ENCODE measurements at regions not wholly inside any gene's neighbourhood (a gene's known extent, or its start where the extent isn't known, plus 50 kb on each side); places are given as distances from the start of the nearest gene placed in this dataset.

DNA sequence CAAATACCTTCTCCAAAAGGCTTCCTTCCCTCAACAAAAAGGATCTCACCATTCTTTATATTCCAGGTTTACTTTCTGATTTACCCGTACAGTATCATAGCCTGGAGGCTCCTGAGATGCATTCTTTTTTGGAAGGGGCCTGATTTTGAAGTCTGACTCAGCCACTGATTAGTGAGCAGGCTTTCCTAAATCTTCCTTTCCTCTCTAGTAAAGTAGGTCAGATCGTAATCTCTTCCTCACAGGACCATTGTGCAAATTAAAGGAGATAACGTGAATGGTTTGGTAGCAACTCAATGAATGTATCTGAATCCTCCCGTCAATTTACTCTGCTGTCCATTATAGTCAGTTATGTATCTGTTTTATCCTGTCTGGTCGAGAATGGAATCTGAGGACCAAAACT is 227.7 kb upstream of the ANO5 start:
- intact Hi-C loops (cut with DNase I) = no loop called here
- H3K36me3 ChIP-seq (replicated peaks in 1 of 2) = no peaks in the 10 kb centered on the region
- H3K4me3 ChIP-seq = no peak overlapping the region
- WGBS, 4 donors = 32 to 48% (median 41%) methylated on average over 5 of the region's 5 CpGs
- H3K27ac ChIP-seq = no peak overlapping the region
- H3K9me3 ChIP-seq (replicated peaks in 1 of 3) = no peaks in the 10 kb centered on the region
- TF ChIP-seq, protein P1, sequence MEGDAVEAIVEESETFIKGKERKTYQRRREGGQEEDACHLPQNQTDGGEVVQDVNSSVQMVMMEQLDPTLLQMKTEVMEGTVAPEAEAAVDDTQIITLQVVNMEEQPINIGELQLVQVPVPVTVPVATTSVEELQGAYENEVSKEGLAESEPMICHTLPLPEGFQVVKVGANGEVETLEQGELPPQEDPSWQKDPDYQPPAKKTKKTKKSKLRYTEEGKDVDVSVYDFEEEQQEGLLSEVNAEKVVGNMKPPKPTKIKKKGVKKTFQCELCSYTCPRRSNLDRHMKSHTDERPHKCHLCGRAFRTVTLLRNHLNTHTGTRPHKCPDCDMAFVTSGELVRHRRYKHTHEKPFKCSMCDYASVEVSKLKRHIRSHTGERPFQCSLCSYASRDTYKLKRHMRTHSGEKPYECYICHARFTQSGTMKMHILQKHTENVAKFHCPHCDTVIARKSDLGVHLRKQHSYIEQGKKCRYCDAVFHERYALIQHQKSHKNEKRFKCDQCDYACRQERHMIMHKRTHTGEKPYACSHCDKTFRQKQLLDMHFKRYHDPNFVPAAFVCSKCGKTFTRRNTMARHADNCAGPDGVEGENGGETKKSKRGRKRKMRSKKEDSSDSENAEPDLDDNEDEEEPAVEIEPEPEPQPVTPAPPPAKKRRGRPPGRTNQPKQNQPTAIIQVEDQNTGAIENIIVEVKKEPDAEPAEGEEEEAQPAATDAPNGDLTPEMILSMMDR (IDR thresholded peaks at IDR 0.05) = no peak
- no peak for TF ChIP-seq POLR2A (IDR thresholded peaks at IDR 0.05)
- no peaks in the 10 kb centered on the region for H3K27me3 ChIP-seq
- H3K4me1 ChIP-seq (replicated peaks in 1 of 2) = no peaks in the 10 kb centered on the region
- DNase-seq = no peak

DNA sequence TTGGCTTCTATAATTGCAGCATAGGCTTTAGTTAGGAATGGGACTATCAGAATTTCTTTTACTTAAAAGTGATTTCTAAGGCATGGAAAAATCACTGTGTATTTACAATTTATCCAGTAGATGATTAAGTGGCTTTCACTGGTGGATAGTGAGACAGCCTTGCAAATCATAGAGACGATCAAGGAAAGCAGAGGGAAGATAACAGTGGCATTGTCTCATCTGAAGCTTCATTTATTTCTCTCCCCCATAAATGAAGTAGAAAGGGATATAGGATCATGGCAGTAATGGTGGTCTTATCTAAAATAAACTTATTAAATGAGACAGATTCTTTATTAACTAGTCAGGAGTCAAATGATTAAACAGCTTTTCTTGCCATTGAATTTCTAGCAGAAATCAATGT is 224.2 kb upstream of the ANO5 start:
- no peaks in the 10 kb centered on the region for H3K9me3 ChIP-seq (replicated peaks in 1 of 3)
- intact Hi-C loops (cut with DNase I) = no loop called here
- TF ChIP-seq POLR2A (IDR thresholded peaks at IDR 0.05) = no peak
- TF ChIP-seq, protein P1 (IDR thresholded peaks at IDR 0.05) = no peak
- no peaks in the 10 kb centered on the region for H3K4me1 ChIP-seq (replicated peaks in 1 of 2)
- no peaks in the 10 kb centered on the region for H3K27me3 ChIP-seq
- no peaks in the 10 kb centered on the region for H3K36me3 ChIP-seq (replicated peaks in 1 of 2)
- WGBS, 4 donors = 19 to 33% (median 28%) methylated on average over 1 of the region's 1 CpG
- H3K4me3 ChIP-seq = no peak overlapping the region
- no peak for DNase-seq
- H3K27ac ChIP-seq = no peak overlapping the region

DNA sequence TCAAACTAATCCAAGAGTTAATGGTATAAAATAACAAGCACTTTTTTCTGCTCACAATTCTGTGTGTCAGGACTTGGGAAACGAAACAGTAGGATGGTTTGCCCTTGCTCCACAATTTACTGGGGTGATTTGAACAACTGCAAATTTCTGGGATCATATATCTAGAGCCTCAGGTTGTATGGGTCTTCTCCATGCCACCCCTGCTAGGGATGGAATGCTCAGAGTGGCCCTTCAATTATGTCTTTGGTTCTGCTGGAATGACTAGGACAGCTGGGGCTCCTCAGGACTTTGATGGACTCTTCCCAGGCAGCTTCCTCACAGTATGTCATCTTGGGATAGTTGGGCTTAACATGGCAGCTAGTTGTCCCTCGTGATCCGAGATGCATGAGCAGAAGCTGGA is 223.0 kb upstream of the ANO5 start:
- 62 to 89% (median 68%) methylated on average over 3 of the region's 3 CpGs for WGBS, 4 donors
- Histone ChIP-seq H3K27me3 (no peaks in the 10 kb centered on the region), H3K36me3 (replicated peaks in 1 of 2) (no peaks in the 10 kb centered on the region), H3K4me1 (replicated peaks in 1 of 2) (no peaks in the 10 kb centered on the region), H3K27ac (no peak overlapping the region), H3K4me3 (no peak overlapping the region), H3K9me3 (replicated peaks in 1 of 3) (no peaks in the 10 kb centered on the region)
- DNase-seq = no peak
- intact Hi-C loops (cut with DNase I) = no loop called here
- TF ChIP-seq POLR2A (IDR thresholded peaks at IDR 0.05) = no peak
- TF ChIP-seq, protein P1 (IDR thresholded peaks at IDR 0.05) = no peak

DNA sequence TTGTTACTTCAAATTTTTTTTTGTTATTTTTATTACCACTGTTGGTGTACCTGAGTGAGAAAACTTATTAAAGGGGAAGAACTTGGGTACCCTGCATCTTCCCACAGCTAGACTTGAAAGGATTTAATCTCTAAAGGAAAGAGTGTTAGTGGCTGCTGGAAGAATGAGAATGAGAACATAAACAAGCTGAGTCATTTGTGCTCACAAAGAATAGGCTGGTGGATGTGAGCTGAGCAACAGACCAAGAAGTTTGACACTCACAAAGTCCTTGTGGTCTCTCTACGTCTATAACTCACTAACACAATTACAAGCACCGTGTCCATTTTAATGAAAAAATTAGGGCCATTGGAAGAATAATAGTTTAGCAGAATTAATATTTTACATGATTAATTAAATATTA is 217.6 kb upstream of the ANO5 start:
- H3K36me3 ChIP-seq (replicated peaks in 1 of 2) = no peaks in the 10 kb centered on the region
- H3K9me3 ChIP-seq (replicated peaks in 1 of 3) = no peaks in the 10 kb centered on the region
- no peaks in the 10 kb centered on the region for H3K27me3 ChIP-seq
- no peaks in the 10 kb centered on the region for H3K4me1 ChIP-seq (replicated peaks in 1 of 2)
- no peak for DNase-seq
- TF ChIP-seq, protein P1 (IDR thresholded peaks at IDR 0.05) = no peak
- TF ChIP-seq POLR2A (IDR thresholded peaks at IDR 0.05) = no peak
- 21 to 52% (median 37%) methylated on average over 2 of the region's 2 CpGs for WGBS, 4 donors
- H3K4me3 ChIP-seq = no peak overlapping the region
- intact Hi-C loops (cut with DNase I) = no loop called here
- no peak overlapping the region for H3K27ac ChIP-seq
